ENCODE measurements at regions not wholly inside any gene's neighbourhood (a gene's known extent, or its start where the extent isn't known, plus 50 kb on each side); places are given as distances from the start of the nearest gene placed in this dataset.

- TF ChIP-seq, protein P1, sequence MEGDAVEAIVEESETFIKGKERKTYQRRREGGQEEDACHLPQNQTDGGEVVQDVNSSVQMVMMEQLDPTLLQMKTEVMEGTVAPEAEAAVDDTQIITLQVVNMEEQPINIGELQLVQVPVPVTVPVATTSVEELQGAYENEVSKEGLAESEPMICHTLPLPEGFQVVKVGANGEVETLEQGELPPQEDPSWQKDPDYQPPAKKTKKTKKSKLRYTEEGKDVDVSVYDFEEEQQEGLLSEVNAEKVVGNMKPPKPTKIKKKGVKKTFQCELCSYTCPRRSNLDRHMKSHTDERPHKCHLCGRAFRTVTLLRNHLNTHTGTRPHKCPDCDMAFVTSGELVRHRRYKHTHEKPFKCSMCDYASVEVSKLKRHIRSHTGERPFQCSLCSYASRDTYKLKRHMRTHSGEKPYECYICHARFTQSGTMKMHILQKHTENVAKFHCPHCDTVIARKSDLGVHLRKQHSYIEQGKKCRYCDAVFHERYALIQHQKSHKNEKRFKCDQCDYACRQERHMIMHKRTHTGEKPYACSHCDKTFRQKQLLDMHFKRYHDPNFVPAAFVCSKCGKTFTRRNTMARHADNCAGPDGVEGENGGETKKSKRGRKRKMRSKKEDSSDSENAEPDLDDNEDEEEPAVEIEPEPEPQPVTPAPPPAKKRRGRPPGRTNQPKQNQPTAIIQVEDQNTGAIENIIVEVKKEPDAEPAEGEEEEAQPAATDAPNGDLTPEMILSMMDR (IDR thresholded peaks at IDR 0.05 in 2 of 3, conservative IDR thresholded peaks at IDR 0.05 in 1 of 3; ENCODE audit: borderline replicate concordance in 1 of 3, insufficient read depth in 1 of 3, low read depth in 2 of 3, low read length in 2 of 3) = no peak
- TF ChIP-seq POLR2A (IDR thresholded peaks at IDR 0.05; ENCODE audit: borderline replicate concordance, extremely low read depth, insufficient read depth, insufficient read length) (no peak), TCF7L2 (IDR thresholded peaks at IDR 0.05; ENCODE audit: borderline replicate concordance, extremely low read depth, insufficient read depth, insufficient read length) (no peak), YY1 (IDR thresholded peaks at IDR 0.05; ENCODE audit: extremely low read depth, insufficient replicate concordance, low read depth, low read length) (no peak)
- TF ChIP-seq, protein P2, sequence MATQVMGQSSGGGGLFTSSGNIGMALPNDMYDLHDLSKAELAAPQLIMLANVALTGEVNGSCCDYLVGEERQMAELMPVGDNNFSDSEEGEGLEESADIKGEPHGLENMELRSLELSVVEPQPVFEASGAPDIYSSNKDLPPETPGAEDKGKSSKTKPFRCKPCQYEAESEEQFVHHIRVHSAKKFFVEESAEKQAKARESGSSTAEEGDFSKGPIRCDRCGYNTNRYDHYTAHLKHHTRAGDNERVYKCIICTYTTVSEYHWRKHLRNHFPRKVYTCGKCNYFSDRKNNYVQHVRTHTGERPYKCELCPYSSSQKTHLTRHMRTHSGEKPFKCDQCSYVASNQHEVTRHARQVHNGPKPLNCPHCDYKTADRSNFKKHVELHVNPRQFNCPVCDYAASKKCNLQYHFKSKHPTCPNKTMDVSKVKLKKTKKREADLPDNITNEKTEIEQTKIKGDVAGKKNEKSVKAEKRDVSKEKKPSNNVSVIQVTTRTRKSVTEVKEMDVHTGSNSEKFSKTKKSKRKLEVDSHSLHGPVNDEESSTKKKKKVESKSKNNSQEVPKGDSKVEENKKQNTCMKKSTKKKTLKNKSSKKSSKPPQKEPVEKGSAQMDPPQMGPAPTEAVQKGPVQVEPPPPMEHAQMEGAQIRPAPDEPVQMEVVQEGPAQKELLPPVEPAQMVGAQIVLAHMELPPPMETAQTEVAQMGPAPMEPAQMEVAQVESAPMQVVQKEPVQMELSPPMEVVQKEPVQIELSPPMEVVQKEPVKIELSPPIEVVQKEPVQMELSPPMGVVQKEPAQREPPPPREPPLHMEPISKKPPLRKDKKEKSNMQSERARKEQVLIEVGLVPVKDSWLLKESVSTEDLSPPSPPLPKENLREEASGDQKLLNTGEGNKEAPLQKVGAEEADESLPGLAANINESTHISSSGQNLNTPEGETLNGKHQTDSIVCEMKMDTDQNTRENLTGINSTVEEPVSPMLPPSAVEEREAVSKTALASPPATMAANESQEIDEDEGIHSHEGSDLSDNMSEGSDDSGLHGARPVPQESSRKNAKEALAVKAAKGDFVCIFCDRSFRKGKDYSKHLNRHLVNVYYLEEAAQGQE (IDR thresholded peaks at IDR 0.05; ENCODE audit: low read depth) = no peak
Observed at GRCh38 chr6:19268117-19268516, 569.1 kb upstream of the ID4 start.
